ENCODE measurements at regions not wholly inside any gene's neighbourhood (a gene's known extent, or its start where the extent isn't known, plus 50 kb on each side); places are given as distances from the start of the nearest gene placed in this dataset.

GRCh38 chr6:140988780-140989179 lies 1143.9 kb upstream of the GJE1 start:
- Mint-ChIP-seq H3K27ac (ENCODE audit: unreplicated experiment) (no peak overlapping the region), H3K4me1 (ENCODE audit: low read depth, unreplicated experiment) (no peaks in the 10 kb centered on the region), H3K4me3 (ENCODE audit: unreplicated experiment) (no peak overlapping the region), H3K27me3 (ENCODE audit: low read depth, unreplicated experiment) (no peaks in the 10 kb centered on the region), H3K36me3 (ENCODE audit: low read depth, unreplicated experiment) (no peaks in the 10 kb centered on the region), H3K9me3 (ENCODE audit: unreplicated experiment) (peaks cover 4% of the 10 kb centered on the region)
- Histone ChIP-seq H3K4me1 (ENCODE audit: insufficient read depth, low read length) (no peaks in the 10 kb centered on the region), H3K4me3 (ENCODE audit: insufficient read depth, low read depth, low read length) (no peak overlapping the region), H3K36me3 (ENCODE audit: insufficient read depth, low read length) (no peaks in the 10 kb centered on the region), H4K20me1 (ENCODE audit: insufficient read depth, low read length) (no peaks in the 10 kb centered on the region), H3K79me2 (ENCODE audit: insufficient read depth, low read length) (no peaks in the 10 kb centered on the region), H3K9me3 (ENCODE audit: insufficient read depth, low read depth, low read length) (no peaks in the 10 kb centered on the region), H3K27ac (ENCODE audit: low read depth, low read length) (no peak overlapping the region), H3K27me3 (ENCODE audit: insufficient read depth, low read length) (no peaks in the 10 kb centered on the region), H3K4me2 (ENCODE audit: low read length) (no peak overlapping the region), H3K9ac (ENCODE audit: low read length) (no peak overlapping the region), H2AFZ (ENCODE audit: low read depth, low read length) (no peak overlapping the region)
- TF ChIP-seq EZH2 (IDR thresholded peaks at IDR 0.05; ENCODE audit: insufficient read depth, low read length) (no peak), CTCF (IDR thresholded peaks at IDR 0.05; ENCODE audit: insufficient read depth, low read depth, low read length) (no peak)
- FAIRE-seq (no peak), DNase-seq (ENCODE audit: low read depth) (no peak)

GRCh38 chr6:140987364-140988155 lies 1145.2 kb upstream of the GJE1 start:
- Histone ChIP-seq H3K36me3 (ENCODE audit: insufficient read depth, low read length) (no peaks in the 10 kb centered on the region), H3K9me3 (ENCODE audit: insufficient read depth, low read depth, low read length) (no peaks in the 10 kb centered on the region), H2AFZ (ENCODE audit: low read depth, low read length) (no peak overlapping the region), H3K4me2 (ENCODE audit: low read length) (no peak overlapping the region), H3K27me3 (ENCODE audit: insufficient read depth, low read length) (no peaks in the 10 kb centered on the region), H3K4me3 (ENCODE audit: insufficient read depth, low read depth, low read length) (no peak overlapping the region), H3K9ac (ENCODE audit: low read length) (no peak overlapping the region), H3K79me2 (ENCODE audit: insufficient read depth, low read length) (no peaks in the 10 kb centered on the region), H3K27ac (ENCODE audit: low read depth, low read length) (no peak overlapping the region), H3K4me1 (ENCODE audit: insufficient read depth, low read length) (no peaks in the 10 kb centered on the region), H4K20me1 (ENCODE audit: insufficient read depth, low read length) (no peaks in the 10 kb centered on the region)
- Mint-ChIP-seq H3K4me1 (ENCODE audit: low read depth, unreplicated experiment) (no peaks in the 10 kb centered on the region), H3K4me3 (ENCODE audit: unreplicated experiment) (no peak overlapping the region), H3K27ac (ENCODE audit: unreplicated experiment) (no peak overlapping the region), H3K27me3 (ENCODE audit: low read depth, unreplicated experiment) (no peaks in the 10 kb centered on the region), H3K9me3 (ENCODE audit: unreplicated experiment) (peaks cover 4% of the 10 kb centered on the region), H3K36me3 (ENCODE audit: low read depth, unreplicated experiment) (no peaks in the 10 kb centered on the region)
- DNase-seq (ENCODE audit: low read depth) (no peak), FAIRE-seq (no peak)
- TF ChIP-seq EZH2 (IDR thresholded peaks at IDR 0.05; ENCODE audit: insufficient read depth, low read length) (no peak), CTCF (IDR thresholded peaks at IDR 0.05; ENCODE audit: insufficient read depth, low read depth, low read length) (no peak)

- Histone ChIP-seq H3K4me1 (ENCODE audit: insufficient read depth, low read length) (no peaks in the 10 kb centered on the region), H2AFZ (ENCODE audit: low read depth, low read length) (no peak overlapping the region), H3K9ac (ENCODE audit: low read length) (no peak overlapping the region), H3K27ac (ENCODE audit: low read depth, low read length) (no peak overlapping the region), H3K27me3 (ENCODE audit: insufficient read depth, low read length) (no peaks in the 10 kb centered on the region), H3K79me2 (ENCODE audit: insufficient read depth, low read length) (no peaks in the 10 kb centered on the region), H3K4me3 (ENCODE audit: insufficient read depth, low read depth, low read length) (no peak overlapping the region), H3K4me2 (ENCODE audit: low read length) (no peak overlapping the region), H3K9me3 (ENCODE audit: insufficient read depth, low read depth, low read length) (no peaks in the 10 kb centered on the region), H4K20me1 (ENCODE audit: insufficient read depth, low read length) (no peaks in the 10 kb centered on the region), H3K36me3 (ENCODE audit: insufficient read depth, low read length) (no peaks in the 10 kb centered on the region)
- DNase-seq (ENCODE audit: low read depth) (no peak), FAIRE-seq (no peak)
- H3K27ac Mint-ChIP-seq (ENCODE audit: unreplicated experiment) = no peak overlapping the region
- H3K36me3 Mint-ChIP-seq (ENCODE audit: low read depth, unreplicated experiment) = no peaks in the 10 kb centered on the region
- TF ChIP-seq EZH2 (IDR thresholded peaks at IDR 0.05; ENCODE audit: insufficient read depth, low read length) = no peak
- no peak for TF ChIP-seq CTCF (IDR thresholded peaks at IDR 0.05; ENCODE audit: insufficient read depth, low read depth, low read length)
- no peaks in the 10 kb centered on the region for H3K4me1 Mint-ChIP-seq (ENCODE audit: low read depth, unreplicated experiment)
- no peak overlapping the region for H3K4me3 Mint-ChIP-seq (ENCODE audit: unreplicated experiment)
- no peaks in the 10 kb centered on the region for H3K27me3 Mint-ChIP-seq (ENCODE audit: low read depth, unreplicated experiment)
- peaks cover 4% of the 10 kb centered on the region for H3K9me3 Mint-ChIP-seq (ENCODE audit: unreplicated experiment)
Observed at GRCh38 chr6:140985679-140986275, 1146.9 kb upstream of the GJE1 start.
